Memory B cell (primary cell): ENCODE measurements at regions not wholly inside any gene's neighbourhood (a gene's known extent, or its start where the extent isn't known, plus 50 kb on each side); places are given as distances from the start of the nearest gene placed in this dataset.
A peak's percentile ranks its signal among the peaks of the same experiment; 100 is the strongest.

ENCODE experiments used
- ATAC-seq: fragments of 150-1000 bp; cut with Tn5 transposase; 2 replicates; pipeline ENCODE4 v1.10.0; 2021; ENCODE audit warnings: low read depth, mild to moderate bottlenecking, moderate library complexity
- DNase-seq, 2 donors: peaks; one replicate each; pipeline ENCODE4 v3.0.0; 2022; ENCODE audit warnings: low spot score in 2 of 2
- H3K27ac Mint-ChIP-seq: one replicate; pipeline ENCODE4 v1.8.0; 2022; ENCODE audit warnings: mild to moderate bottlenecking, moderate library complexity, mixed read lengths
- H3K27me3 Mint-ChIP-seq: one replicate; pipeline ENCODE4 v1.8.0; 2022; ENCODE audit warnings: mixed read lengths
- H3K36me3 Mint-ChIP-seq: one replicate; pipeline ENCODE4 v1.8.0; 2022; ENCODE audit warnings: mild to moderate bottlenecking, mixed read lengths
- H3K4me1 Mint-ChIP-seq: one replicate; pipeline ENCODE4 v1.8.0; 2022; ENCODE audit warnings: mixed read lengths
- H3K4me3 Mint-ChIP-seq: one replicate; pipeline ENCODE4 v1.8.0; 2022; ENCODE audit warnings: mild to moderate bottlenecking, moderate library complexity, mixed read lengths
- H3K9me3 Mint-ChIP-seq: one replicate; pipeline ENCODE4 v1.8.0; 2022; ENCODE audit warnings: mixed read lengths

DNA sequence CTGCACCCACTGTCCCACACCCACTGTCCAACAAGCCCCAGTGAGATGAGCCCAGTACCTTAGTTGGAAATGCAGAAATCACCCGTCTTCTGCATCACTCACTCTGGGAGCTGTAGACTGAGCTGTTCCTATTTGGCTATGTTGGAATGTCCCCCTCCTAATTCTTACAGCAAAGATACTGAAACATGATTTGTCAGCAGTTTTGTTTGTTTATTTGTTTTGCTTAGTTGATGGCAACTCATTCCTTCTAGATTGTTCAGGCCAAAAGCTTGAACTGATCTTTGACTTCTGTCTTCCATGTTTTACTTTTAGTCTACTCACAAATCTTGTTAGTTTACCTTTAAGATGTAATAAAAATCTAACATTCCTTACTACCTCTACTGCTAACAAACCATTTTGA, 233.6 kb upstream of the MIS18BP1 start:
- Mint-ChIP-seq H3K27ac (no peak overlapping the region), H3K4me3 (no peak overlapping the region), H3K9me3 (peaks cover 6% of the 10 kb centered on the region), H3K36me3 (no peaks in the 10 kb centered on the region), H3K27me3 (no peaks in the 10 kb centered on the region), H3K4me1 (no peaks in the 10 kb centered on the region)
- ATAC-seq (no peak), DNase-seq (no peak)

DNA sequence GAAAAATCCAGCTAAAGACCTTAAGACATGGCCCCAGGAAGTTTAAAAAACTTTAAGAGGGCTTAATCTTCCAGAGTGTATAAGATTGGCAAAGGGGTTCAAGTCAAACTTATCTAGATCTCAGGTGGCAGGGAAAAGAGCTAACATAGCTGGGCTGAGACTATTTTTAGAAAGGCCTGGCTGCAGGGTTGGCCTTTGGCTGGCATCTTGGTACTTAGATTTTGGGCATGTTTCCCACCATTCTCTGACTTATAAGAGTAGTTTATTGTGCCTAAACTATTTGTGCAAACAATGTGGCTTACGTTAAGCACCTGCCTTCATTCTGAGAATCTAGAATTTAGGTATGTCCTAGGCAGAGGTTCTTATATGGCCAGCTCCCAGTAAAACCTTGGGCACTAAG, 214.0 kb upstream of the MIS18BP1 start:
- no peaks in the 10 kb centered on the region for H3K27me3 Mint-ChIP-seq
- no peak overlapping the region for H3K4me3 Mint-ChIP-seq
- DNase-seq = no peak
- H3K4me1 Mint-ChIP-seq = no peaks in the 10 kb centered on the region
- H3K9me3 Mint-ChIP-seq = no peaks in the 10 kb centered on the region
- H3K27ac Mint-ChIP-seq = no peak overlapping the region
- no peak for ATAC-seq
- no peaks in the 10 kb centered on the region for H3K36me3 Mint-ChIP-seq

DNA sequence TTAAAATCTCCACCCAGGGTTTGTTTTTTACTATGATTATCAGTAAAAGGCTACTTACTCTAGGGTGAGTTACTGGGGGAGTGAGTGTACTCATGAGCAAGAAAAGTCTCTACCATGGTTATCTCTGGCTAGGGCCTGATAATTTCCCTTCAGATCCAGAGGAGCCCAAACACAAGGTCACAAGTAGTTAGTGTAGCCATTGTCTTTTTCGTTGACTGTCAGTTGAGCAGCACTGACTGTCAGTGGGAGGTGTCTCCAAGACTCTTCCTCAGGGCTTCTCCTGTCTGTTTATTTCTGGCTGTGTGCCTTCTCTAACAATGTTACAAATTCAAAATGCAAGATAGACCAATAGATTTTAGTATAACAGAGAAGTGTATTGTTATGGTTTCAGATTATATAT, 181.2 kb upstream of the MIS18BP1 start:
- peaks cover 4% of the 10 kb centered on the region for H3K9me3 Mint-ChIP-seq
- peaks cover 2% of the 10 kb centered on the region for H3K27me3 Mint-ChIP-seq
- no peaks in the 10 kb centered on the region for H3K36me3 Mint-ChIP-seq
- no peak for ATAC-seq
- DNase-seq = no peak
- no peak overlapping the region for H3K4me3 Mint-ChIP-seq
- H3K4me1 Mint-ChIP-seq = no peaks in the 10 kb centered on the region
- H3K27ac Mint-ChIP-seq = no peak overlapping the region

DNA sequence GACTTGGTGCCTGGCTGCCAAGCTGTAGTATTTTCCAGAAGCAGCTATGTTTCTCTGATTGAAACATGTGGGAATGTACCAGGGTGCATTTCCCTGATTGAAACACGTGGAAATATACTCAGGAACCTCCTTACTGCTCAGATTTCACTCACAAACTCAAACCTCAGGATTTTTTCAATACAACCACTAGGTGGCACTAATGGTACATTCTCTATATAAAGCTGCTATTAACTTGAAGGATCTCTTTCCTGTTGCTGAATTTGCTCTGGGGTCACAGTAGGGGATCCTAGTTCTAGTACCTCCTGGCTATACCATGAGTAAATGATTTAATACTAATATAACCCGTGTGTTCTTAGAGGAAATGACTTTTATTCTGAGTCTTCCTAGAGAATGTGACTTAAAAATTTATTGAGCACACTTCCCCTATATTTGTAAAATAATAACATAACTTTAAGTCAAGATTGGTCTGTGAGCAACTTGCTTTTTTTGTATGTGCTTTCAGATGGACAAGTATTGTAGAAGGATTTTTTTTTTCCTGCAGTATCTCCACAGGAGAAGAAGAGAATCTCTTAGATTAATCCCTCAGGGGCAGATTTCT, 173.8 kb upstream of the MIS18BP1 start:
- Mint-ChIP-seq H3K4me3 (no peak overlapping the region), H3K27ac (no peak overlapping the region), H3K4me1 (no peaks in the 10 kb centered on the region), H3K36me3 (no peaks in the 10 kb centered on the region), H3K27me3 (no peaks in the 10 kb centered on the region), H3K9me3 (peaks cover 2% of the 10 kb centered on the region)
- ATAC-seq (no peak), DNase-seq (peak in 1 of 2 donors; percentile 7)

DNA sequence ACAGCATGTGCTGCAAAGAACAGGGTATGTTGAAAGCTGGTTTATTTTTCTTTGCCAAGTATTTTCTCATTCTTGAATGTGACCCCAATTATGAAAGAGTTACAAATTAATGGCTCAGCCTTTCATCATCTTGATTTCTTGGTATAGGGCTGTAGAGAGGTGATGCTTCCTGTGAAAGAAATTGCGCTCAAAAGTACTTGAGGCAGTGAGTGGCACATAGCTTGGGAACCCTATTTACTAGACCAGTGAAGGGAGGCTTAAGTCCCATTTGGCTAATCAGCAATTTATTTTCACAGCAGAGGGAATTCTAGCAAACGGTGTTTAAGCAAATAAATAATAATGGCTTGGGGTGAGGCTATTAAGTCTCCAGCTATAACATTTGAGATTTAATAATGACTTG, 153.9 kb upstream of the MIS18BP1 start:
- H3K9me3 Mint-ChIP-seq = peaks cover 3% of the 10 kb centered on the region
- no peak overlapping the region for H3K27ac Mint-ChIP-seq
- DNase-seq (no peak), ATAC-seq (no peak)
- H3K4me1 Mint-ChIP-seq = no peaks in the 10 kb centered on the region
- no peaks in the 10 kb centered on the region for H3K36me3 Mint-ChIP-seq
- no peak overlapping the region for H3K4me3 Mint-ChIP-seq
- peaks cover 2% of the 10 kb centered on the region for H3K27me3 Mint-ChIP-seq

DNA sequence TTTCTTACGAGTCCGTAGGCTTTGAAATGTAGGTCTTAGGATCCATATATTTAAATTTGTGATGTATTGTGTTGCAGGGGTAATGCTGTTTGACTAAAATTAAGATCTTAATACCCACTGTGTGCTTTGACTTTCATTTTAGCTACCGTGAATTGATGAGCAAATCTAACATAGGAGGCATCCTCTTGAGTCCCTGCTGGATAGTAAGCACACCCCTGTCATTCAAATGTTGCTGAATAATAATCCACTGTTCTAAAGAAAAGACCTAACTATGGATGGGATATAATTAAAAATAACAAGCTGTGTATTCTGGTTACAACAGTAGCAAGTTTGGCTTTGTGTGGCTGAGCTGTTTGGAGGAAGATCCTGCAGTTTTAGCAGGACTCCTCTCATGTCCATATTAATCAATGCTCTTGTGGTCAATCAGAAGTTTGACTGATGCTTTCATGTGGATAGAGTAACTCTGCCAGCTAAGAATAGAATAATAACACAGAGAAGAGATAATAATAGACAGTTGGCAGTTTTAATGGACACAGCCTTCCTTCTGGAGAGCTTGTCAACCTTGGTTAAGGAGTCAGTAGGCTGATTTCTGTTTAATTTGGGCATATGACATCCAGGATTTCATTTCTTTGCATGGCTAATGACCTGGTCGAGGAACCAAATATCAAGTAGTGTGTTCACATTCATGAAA, 148.1 kb upstream of the MIS18BP1 start:
- ATAC-seq (no peak), DNase-seq (no peak)
- Mint-ChIP-seq H3K9me3 (no peaks in the 10 kb centered on the region), H3K27ac (no peak overlapping the region), H3K4me1 (no peaks in the 10 kb centered on the region), H3K27me3 (peaks cover 2% of the 10 kb centered on the region), H3K36me3 (no peaks in the 10 kb centered on the region), H3K4me3 (no peak overlapping the region)

DNA sequence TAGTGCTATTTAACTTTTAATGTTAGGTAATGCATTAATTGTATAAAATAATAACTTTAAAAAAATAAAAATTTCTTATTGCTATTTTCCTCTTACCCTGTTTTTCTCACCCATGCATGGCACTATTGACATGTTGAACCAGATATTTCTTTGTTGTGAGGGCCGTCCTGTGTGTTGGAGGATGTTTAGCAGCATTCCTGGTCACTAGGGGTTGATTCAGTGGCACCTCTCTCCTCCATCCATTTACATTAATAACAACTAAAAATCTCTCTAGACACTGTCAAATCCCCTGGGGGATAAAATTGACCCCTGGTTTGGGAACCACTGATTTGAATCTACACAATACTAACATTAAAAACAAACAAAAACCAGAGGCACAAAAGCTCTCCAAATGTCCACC, 147.5 kb upstream of the MIS18BP1 start:
- ATAC-seq (no peak), DNase-seq (no peak)
- Mint-ChIP-seq H3K27ac (no peak overlapping the region), H3K4me1 (no peaks in the 10 kb centered on the region), H3K36me3 (no peaks in the 10 kb centered on the region), H3K9me3 (no peaks in the 10 kb centered on the region), H3K4me3 (no peak overlapping the region), H3K27me3 (peaks cover 2% of the 10 kb centered on the region)

DNA sequence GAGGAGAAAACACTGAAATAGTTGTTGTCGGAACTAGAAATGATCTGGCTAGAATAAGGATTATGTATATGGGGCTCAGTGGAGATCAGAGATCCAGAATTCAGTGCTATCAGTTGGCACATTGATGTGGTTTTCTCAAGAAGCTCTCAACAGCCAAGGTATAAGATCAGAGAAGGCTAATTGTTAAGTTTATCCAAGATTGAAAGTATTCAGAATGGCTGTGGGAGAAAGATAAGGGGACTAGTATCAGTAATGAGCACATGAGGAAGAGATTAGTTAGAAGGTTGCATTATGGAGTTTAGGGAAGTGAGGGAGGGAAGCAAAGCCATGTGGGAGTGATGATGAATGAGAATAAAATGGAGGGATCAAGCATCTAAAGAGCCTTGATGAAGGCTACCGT, 128.1 kb upstream of the MIS18BP1 start:
- no peak for DNase-seq
- Mint-ChIP-seq H3K4me1 (no peaks in the 10 kb centered on the region), H3K4me3 (no peak overlapping the region), H3K27ac (no peak overlapping the region), H3K9me3 (peaks cover 2% of the 10 kb centered on the region), H3K36me3 (no peaks in the 10 kb centered on the region), H3K27me3 (no peaks in the 10 kb centered on the region)
- no peak for ATAC-seq

- no peak for DNase-seq
- no peak for ATAC-seq
- H3K27me3 Mint-ChIP-seq = no peaks in the 10 kb centered on the region
- H3K36me3 Mint-ChIP-seq = no peaks in the 10 kb centered on the region
- H3K27ac Mint-ChIP-seq = no peak overlapping the region
- no peaks in the 10 kb centered on the region for H3K9me3 Mint-ChIP-seq
- no peak overlapping the region for H3K4me3 Mint-ChIP-seq
- no peaks in the 10 kb centered on the region for H3K4me1 Mint-ChIP-seq
Measured at GRCh38 chr14:45377166-45377565, 124.2 kb upstream of the MIS18BP1 start.

DNA sequence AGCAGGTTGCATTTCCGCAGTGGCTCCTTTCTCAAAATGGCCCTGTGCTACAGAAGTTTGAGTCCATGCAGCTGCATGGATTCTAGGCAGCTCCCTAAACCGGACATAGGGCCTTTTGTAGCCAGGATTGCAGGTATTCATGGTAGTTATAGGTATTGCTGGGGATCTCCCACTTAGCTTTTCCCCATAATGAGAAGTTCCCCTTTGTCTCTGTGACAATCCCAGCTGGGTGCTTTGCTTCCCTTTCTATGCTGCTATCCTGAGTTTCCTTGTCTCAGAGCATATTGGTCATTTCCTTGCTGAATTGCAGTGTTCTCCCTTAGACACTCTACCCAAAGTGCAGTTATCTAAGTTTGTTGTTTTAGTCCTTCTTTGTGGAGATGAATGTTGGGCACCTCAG, 120.9 kb upstream of the MIS18BP1 start:
- Mint-ChIP-seq H3K9me3 (no peaks in the 10 kb centered on the region), H3K4me3 (no peak overlapping the region), H3K4me1 (no peaks in the 10 kb centered on the region), H3K27ac (no peak overlapping the region), H3K27me3 (no peaks in the 10 kb centered on the region), H3K36me3 (no peaks in the 10 kb centered on the region)
- DNase-seq (no peak), ATAC-seq (no peak)

DNA sequence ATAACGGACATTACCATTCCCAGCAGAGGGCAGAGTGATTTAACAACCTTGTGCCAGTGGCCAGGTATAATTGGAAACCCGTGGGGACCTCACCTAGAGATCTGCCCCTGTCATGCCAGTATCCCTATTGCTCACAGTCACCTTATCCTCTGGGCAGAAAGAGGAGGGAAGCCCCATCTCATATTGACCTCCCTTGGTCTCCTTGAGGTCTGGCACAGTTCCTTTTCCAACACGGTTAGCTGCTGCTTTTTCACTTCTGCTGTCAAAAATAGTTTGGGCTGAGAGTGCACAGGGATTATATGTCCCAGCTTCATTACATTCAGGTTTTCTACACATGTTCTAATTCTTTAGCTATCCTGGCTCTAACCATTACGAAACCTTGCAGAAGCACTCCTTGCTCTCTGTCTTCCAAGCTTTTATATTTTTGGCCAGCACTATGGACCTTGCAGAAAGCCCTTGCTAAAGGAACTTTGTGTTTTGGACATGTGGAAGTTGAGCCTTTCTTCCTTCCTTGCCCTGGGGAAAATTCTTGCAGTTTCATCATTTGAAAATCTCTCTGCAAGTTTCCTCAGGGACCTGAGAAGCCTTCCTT, 111.7 kb upstream of the MIS18BP1 start:
- Mint-ChIP-seq H3K27ac (no peak overlapping the region), H3K4me3 (no peak overlapping the region), H3K36me3 (no peaks in the 10 kb centered on the region), H3K27me3 (no peaks in the 10 kb centered on the region), H3K9me3 (no peaks in the 10 kb centered on the region), H3K4me1 (no peaks in the 10 kb centered on the region)
- no peak for DNase-seq
- no peak for ATAC-seq

DNA sequence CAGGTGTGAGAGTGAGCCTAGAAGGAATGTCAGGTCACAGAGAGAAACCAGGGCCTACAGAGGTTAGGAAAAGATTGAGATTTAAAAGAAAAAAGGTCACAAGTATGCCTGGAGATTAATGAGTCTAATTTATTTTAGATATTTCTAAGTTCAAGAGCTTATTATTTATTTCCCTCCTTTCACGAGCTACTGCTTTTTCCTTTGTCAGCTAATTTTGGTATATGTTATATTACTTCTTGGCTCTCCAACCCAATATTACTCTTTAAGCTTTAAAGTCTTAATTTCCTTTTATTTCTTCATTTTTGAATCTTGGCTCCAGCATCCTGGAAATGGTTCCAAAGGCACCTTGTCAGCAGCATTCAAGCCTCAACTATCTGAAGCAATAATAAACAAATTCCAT, 109.5 kb upstream of the MIS18BP1 start:
- no peaks in the 10 kb centered on the region for H3K27me3 Mint-ChIP-seq
- H3K4me3 Mint-ChIP-seq = no peak overlapping the region
- DNase-seq = no peak
- H3K9me3 Mint-ChIP-seq = no peaks in the 10 kb centered on the region
- ATAC-seq = no peak
- no peaks in the 10 kb centered on the region for H3K4me1 Mint-ChIP-seq
- no peaks in the 10 kb centered on the region for H3K36me3 Mint-ChIP-seq
- H3K27ac Mint-ChIP-seq = no peak overlapping the region

GRCh38 chr14:45361727-45362126, 108.7 kb upstream of the MIS18BP1 start:
- no peaks in the 10 kb centered on the region for H3K36me3 Mint-ChIP-seq
- no peaks in the 10 kb centered on the region for H3K27me3 Mint-ChIP-seq
- DNase-seq (no peak), ATAC-seq (no peak)
- H3K27ac Mint-ChIP-seq = no peak overlapping the region
- no peak overlapping the region for H3K4me3 Mint-ChIP-seq
- no peaks in the 10 kb centered on the region for H3K4me1 Mint-ChIP-seq
- no peaks in the 10 kb centered on the region for H3K9me3 Mint-ChIP-seq

DNA sequence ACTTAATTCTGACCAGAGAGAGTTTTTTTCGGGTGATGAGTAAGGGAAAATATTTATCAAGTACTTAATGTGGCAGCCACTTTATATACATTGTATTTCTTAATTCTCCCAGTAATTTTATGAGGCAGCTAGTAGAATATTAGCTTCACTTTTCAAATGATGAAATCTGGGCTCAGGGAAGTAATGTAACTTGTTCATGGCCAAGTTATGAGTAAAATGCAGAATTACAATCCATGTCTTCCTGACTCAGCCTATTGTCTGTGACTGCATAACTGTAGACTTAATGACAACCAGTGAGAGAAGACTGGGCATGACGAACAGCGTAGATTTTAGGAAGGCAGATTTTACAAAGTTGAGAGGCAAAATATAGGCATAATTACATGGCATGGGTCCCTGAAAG, 106.7 kb upstream of the MIS18BP1 start:
- H3K27ac Mint-ChIP-seq = no peak overlapping the region
- no peak overlapping the region for H3K4me3 Mint-ChIP-seq
- no peaks in the 10 kb centered on the region for H3K9me3 Mint-ChIP-seq
- no peaks in the 10 kb centered on the region for H3K36me3 Mint-ChIP-seq
- ATAC-seq = no peak
- DNase-seq = no peak
- H3K4me1 Mint-ChIP-seq = no peaks in the 10 kb centered on the region
- H3K27me3 Mint-ChIP-seq = no peaks in the 10 kb centered on the region
